Hippocampal formation (tissue), 2 donors: ENCODE measurements at regions not wholly inside any gene's neighbourhood (a gene's known extent, or its start where the extent isn't known, plus 50 kb on each side); places are given as distances from the start of the nearest gene placed in this dataset.

Source experiments
- DNase-seq, 2 donors: peaks; one replicate each; lab custom pipeline; 2025; lab: John Stamatoyannopoulos, UW

GRCh38 chr14:51513281-51513680 lies 138.4 kb upstream of the FRMD6 start:
- no peak for DNase-seq

GRCh38 chr14:51513933-51514332 lies 137.8 kb upstream of the FRMD6 start:
- DNase-seq, result no peak

GRCh38 chr14:51515611-51516010 lies 136.1 kb upstream of the FRMD6 start:
- DNase-seq, result no peak

GRCh38 chr14:51516706-51517395 lies 134.9 kb upstream of the FRMD6 start:
- no peak for DNase-seq

GRCh38 chr14:51518280-51518679 lies 133.4 kb upstream of the FRMD6 start:
- DNase-seq, result no peak

GRCh38 chr14:51518711-51519110 lies 133.0 kb upstream of the FRMD6 start:
- no peak for DNase-seq

GRCh38 chr14:51520087-51520486 lies 131.6 kb upstream of the FRMD6 start:
- DNase-seq, result no peak

- no peak for DNase-seq
Observed at GRCh38 chr14:51521764-51522163, 129.9 kb upstream of the FRMD6 start.

GRCh38 chr14:51523243-51523642 lies 128.5 kb upstream of the FRMD6 start:
- DNase-seq, result no peak

- DNase-seq, result no peak
Observed at GRCh38 chr14:51525739-51526138, 126.0 kb upstream of the FRMD6 start.

GRCh38 chr14:51527073-51527472 lies 124.6 kb upstream of the FRMD6 start:
- no peak for DNase-seq

GRCh38 chr14:51529736-51530135 lies 122.0 kb upstream of the FRMD6 start:
- no peak for DNase-seq

GRCh38 chr14:51533160-51533559 lies 118.5 kb upstream of the FRMD6 start:
- no peak for DNase-seq

GRCh38 chr14:51533872-51534553 lies 117.7 kb upstream of the FRMD6 start:
- DNase-seq, result no peak

GRCh38 chr14:51534610-51535011 lies 117.1 kb upstream of the FRMD6 start:
- DNase-seq, result no peak

GRCh38 chr14:51535443-51536044 lies 116.2 kb upstream of the FRMD6 start:
- no peak for DNase-seq

GRCh38 chr14:51538973-51539372 lies 112.7 kb upstream of the FRMD6 start:
- no peak for DNase-seq

- no peak for DNase-seq
Observed at GRCh38 chr14:51539571-51540037, 112.1 kb upstream of the FRMD6 start.

GRCh38 chr14:51540364-51540763 lies 111.3 kb upstream of the FRMD6 start:
- no peak for DNase-seq

- no peak for DNase-seq
Observed at GRCh38 chr14:51544471-51544870, 107.2 kb upstream of the FRMD6 start.

- no peak for DNase-seq
Observed at GRCh38 chr14:51544901-51545300, 106.8 kb upstream of the FRMD6 start.

GRCh38 chr14:51545396-51545795 lies 106.3 kb upstream of the FRMD6 start:
- DNase-seq, result no peak

GRCh38 chr14:51546099-51546498 lies 105.6 kb upstream of the FRMD6 start:
- no peak for DNase-seq
